ENCODE measurements at regions not wholly inside any gene's neighbourhood (a gene's known extent, or its start where the extent isn't known, plus 50 kb on each side); places are given as distances from the start of the nearest gene placed in this dataset.
"Not testable (repeated sequence)": the region's sequence is repeated elsewhere in the genome, so short reads cannot be mapped to it uniquely, and the experiment has no call there.

GRCh38 chr7:150029013-150029389, 155.2 kb downstream of the ATP6V0E2 start:
- not testable (repeated sequence) for TF ChIP-seq CTCF, POLR2AphosphoS5 (IDR thresholded peaks at IDR 0.05)

Measured in esophagus muscularis mucosa (tissue), 3 donors.